ENCODE measurements at regions not wholly inside any gene's neighbourhood (a gene's known extent, or its start where the extent isn't known, plus 50 kb on each side); places are given as distances from the start of the nearest gene placed in this dataset.
"Not testable (repeated sequence)": the region's sequence is repeated elsewhere in the genome, so short reads cannot be mapped to it uniquely, and the experiment has no call there.

GRCh38 chr15:79492065-79492464 is 59.9 kb downstream of the MINAR1 start:
- Mint-ChIP-seq H3K36me3 (ENCODE audit: insufficient read depth) (no peaks in the 10 kb centered on the region), H3K4me1 (no peaks in the 10 kb centered on the region), H3K27ac (ENCODE audit: low read depth) (no peak overlapping the region), H3K27me3 (peaks cover 40% of the 10 kb centered on the region), H3K9me3 (no peaks in the 10 kb centered on the region), H3K4me3 (no peak overlapping the region)
- ATAC-seq (replicated peaks; ENCODE audit: extremely low read depth, poor library complexity, severe bottlenecking) = no peak
- DNase-seq (ENCODE audit: low spot score in 2 of 2) = no peak

DNA sequence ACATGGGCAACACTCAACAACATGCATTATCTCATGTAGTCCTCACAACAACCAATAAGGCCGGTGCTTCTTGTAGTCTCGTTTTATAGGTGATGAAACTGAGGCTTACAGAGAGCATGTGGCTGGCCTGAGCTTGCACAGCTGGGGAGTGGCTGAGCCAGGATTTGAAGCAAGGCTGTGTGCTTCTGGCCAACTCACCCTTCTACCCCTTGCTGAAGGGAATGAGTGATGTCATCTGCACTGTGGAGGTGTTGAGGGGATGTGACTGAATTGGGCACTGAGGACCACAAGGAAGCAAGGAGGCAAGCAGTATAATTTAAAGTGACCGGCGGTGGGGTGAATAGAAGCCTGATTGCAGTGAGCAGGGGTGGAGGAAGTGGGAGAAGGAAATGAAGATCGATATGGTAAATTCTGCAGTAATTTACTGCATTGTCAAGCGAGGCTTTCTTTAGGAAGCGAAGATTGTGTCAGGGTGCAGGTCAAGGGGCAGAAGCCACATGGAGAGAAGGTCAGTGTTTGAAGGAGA is 62.3 kb downstream of the MINAR1 start:
- Mint-ChIP-seq H3K4me3 (no peak overlapping the region), H3K36me3 (ENCODE audit: insufficient read depth) (no peaks in the 10 kb centered on the region), H3K4me1 (no peaks in the 10 kb centered on the region), H3K27ac (ENCODE audit: low read depth) (no peak overlapping the region), H3K9me3 (no peaks in the 10 kb centered on the region), H3K27me3 (peaks cover 45% of the 10 kb centered on the region)
- no peak for ATAC-seq (replicated peaks; ENCODE audit: extremely low read depth, poor library complexity, severe bottlenecking)
- DNase-seq (ENCODE audit: low spot score in 2 of 2) = no peak

DNA sequence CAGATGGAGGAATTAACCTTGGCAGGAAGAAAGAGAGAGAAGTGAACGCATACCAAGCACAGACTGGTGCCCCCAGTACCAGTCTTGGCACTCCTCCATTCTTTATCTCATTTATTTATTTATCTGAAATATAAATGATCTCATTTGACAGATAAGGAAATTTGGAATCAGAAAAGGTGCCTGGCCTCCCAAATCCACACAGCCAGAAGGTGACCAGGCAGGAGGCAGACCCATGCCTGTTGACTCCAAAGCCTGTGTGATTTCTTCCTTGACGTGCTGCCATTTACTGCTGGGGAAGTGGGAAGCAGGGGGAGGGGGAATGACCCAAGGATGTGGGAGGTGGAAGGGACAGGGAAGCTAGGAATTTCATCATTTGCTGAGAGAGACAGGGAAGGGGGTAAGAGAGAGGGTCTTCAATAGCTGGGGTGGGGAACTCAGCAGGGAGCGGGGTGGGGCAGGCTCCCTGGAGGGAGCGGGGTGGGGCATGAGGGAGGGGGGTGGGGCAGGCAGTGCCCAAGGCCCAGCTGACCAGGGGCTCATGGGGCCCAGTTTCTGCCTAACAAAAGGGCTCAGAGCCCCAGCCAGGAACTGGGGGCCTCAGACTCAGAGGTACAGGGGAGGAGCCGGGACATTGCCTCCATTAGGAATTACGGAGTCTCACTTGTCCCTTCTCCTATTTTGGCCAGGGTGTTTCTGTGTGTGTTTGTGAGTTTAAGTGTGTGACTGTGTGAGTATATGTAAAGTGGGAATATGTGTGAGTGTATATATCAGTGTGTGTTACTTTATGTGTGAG is 63.0 kb downstream of the MINAR1 start:
- H3K27me3 Mint-ChIP-seq = peaks cover 45% of the 10 kb centered on the region
- DNase-seq (ENCODE audit: low spot score in 2 of 2) = no peak
- no peak for ATAC-seq (replicated peaks; ENCODE audit: extremely low read depth, poor library complexity, severe bottlenecking)
- no peaks in the 10 kb centered on the region for H3K9me3 Mint-ChIP-seq
- H3K36me3 Mint-ChIP-seq (ENCODE audit: insufficient read depth) = no peaks in the 10 kb centered on the region
- no peaks in the 10 kb centered on the region for H3K4me1 Mint-ChIP-seq
- no peak overlapping the region for H3K27ac Mint-ChIP-seq (ENCODE audit: low read depth)
- H3K4me3 Mint-ChIP-seq = no peak overlapping the region

DNA sequence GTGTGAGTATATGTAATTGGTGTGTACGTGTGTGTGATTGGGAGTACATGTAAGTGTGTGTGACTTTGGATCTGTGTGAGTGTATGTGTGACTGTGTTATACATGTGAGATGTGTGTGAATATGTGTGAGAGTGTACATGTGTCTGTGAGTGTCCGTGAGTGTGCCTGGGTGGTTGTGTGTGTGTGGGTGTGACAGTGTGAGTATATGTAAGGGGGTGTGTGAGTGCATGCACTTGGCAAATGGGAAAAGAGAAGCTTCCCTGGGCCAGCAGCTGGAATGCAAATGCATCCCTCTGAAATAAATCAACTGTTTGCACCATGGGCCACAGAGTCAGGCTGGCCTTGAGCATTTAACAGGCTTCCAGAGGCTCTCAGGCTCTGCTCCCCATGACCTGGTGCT is 63.6 kb downstream of the MINAR1 start:
- no peaks in the 10 kb centered on the region for H3K36me3 Mint-ChIP-seq (ENCODE audit: insufficient read depth)
- DNase-seq (ENCODE audit: low spot score in 2 of 2) = no peak
- no peaks in the 10 kb centered on the region for H3K9me3 Mint-ChIP-seq
- no peaks in the 10 kb centered on the region for H3K4me1 Mint-ChIP-seq
- no peak overlapping the region for H3K27ac Mint-ChIP-seq (ENCODE audit: low read depth)
- no peak for ATAC-seq (replicated peaks; ENCODE audit: extremely low read depth, poor library complexity, severe bottlenecking)
- H3K4me3 Mint-ChIP-seq = no peak overlapping the region
- H3K27me3 Mint-ChIP-seq = peaks cover 45% of the 10 kb centered on the region

DNA sequence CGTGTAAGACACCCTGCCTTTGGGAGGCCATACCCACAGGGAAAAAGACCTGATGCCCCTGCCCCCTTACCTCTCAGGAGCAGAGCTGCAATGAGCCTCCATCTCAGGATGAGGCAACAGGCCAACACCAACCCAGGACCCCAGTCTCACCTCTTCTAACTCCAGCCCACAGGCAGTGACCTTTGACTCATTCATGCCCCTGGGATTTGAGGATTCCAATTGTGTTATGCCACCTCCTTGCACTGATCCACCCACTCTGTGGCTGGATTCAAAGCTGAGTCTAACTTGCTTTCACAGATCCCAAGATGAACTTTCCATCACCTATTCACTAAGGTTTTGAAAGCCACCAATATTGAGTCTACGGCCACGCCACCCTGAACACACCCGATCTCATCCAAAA is 64.7 kb downstream of the MINAR1 start:
- no peak overlapping the region for H3K27ac Mint-ChIP-seq (ENCODE audit: low read depth)
- no peaks in the 10 kb centered on the region for H3K4me1 Mint-ChIP-seq
- ATAC-seq (replicated peaks; ENCODE audit: extremely low read depth, poor library complexity, severe bottlenecking) (no peak), DNase-seq (ENCODE audit: low spot score in 2 of 2) (no peak)
- no peaks in the 10 kb centered on the region for H3K9me3 Mint-ChIP-seq
- no peak overlapping the region for H3K4me3 Mint-ChIP-seq
- no peaks in the 10 kb centered on the region for H3K36me3 Mint-ChIP-seq (ENCODE audit: insufficient read depth)
- H3K27me3 Mint-ChIP-seq = peaks cover 48% of the 10 kb centered on the region

- Mint-ChIP-seq H3K9me3 (no peaks in the 10 kb centered on the region), H3K4me1 (no peaks in the 10 kb centered on the region), H3K36me3 (ENCODE audit: insufficient read depth) (no peaks in the 10 kb centered on the region), H3K27ac (ENCODE audit: low read depth) (no peak overlapping the region), H3K4me3 (no peak overlapping the region), H3K27me3 (peaks cover 16% of the 10 kb centered on the region)
- no peak for DNase-seq (ENCODE audit: low spot score in 2 of 2)
- no peak for ATAC-seq (replicated peaks; ENCODE audit: extremely low read depth, poor library complexity, severe bottlenecking)
These were observed 69.0 kb downstream of the MINAR1 start for GRCh38 chr15:79501086-79501485.

DNA sequence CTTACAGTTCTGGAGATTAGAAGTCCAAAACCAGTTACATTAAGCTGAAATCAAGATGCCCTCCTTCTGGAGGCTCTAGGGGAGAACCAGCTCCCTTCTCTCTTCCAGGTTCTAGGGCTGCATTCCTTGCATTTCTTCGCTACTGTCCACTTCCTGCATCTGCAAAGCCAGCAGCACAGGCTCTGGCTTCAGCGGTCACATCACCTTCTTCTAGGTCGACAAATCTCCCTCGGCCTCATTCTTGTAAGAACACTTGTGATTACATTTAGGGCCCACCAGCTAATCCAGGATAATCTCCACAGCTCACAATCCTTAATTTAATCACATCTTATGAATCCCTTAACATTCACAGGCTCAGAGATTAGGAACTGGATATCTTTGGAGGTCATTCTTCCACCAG is 73.8 kb downstream of the MINAR1 start:
- Mint-ChIP-seq H3K27ac (ENCODE audit: low read depth) (no peak overlapping the region), H3K4me3 (no peak overlapping the region), H3K9me3 (no peaks in the 10 kb centered on the region), H3K27me3 (peaks cover 7% of the 10 kb centered on the region), H3K36me3 (ENCODE audit: insufficient read depth) (no peaks in the 10 kb centered on the region), H3K4me1 (no peaks in the 10 kb centered on the region)
- ATAC-seq (replicated peaks; ENCODE audit: extremely low read depth, poor library complexity, severe bottlenecking) = no peak
- no peak for DNase-seq (ENCODE audit: low spot score in 2 of 2)

DNA sequence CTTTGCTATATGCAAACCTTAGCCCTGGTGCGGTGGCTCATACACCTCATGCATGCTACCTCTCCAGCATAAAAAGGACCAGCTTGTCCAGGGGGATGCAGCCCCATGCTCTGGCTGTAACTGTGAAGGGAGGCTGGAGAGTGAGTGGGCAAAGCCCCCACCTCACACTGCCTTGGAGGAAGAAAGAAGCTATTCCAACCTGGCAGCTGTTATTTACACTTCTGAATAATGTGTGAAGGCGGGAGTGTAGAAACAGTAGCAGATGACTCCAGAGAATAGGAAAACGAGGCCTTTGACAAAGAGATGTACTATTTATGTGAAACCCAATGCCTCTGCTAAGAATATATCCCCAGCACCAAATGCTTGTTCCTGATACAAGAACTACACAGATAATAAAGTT is 80.7 kb downstream of the MINAR1 start:
- H3K27me3 Mint-ChIP-seq = peaks cover 15% of the 10 kb centered on the region
- ATAC-seq (replicated peaks; ENCODE audit: extremely low read depth, poor library complexity, severe bottlenecking); H3K36me3 Mint-ChIP-seq (ENCODE audit: insufficient read depth): not testable (repeated sequence)

GRCh38 chr15:79513417-79513816 is 81.3 kb downstream of the MINAR1 start:
- Mint-ChIP-seq H3K36me3 (ENCODE audit: insufficient read depth) (no peaks in the 10 kb centered on the region), H3K27me3 (peaks cover 20% of the 10 kb centered on the region), H3K4me1 (no peaks in the 10 kb centered on the region), H3K4me3 (no peak overlapping the region), H3K9me3 (no peaks in the 10 kb centered on the region), H3K27ac (ENCODE audit: low read depth) (no peak overlapping the region)
- DNase-seq (ENCODE audit: low spot score in 2 of 2) (no peak), ATAC-seq (replicated peaks; ENCODE audit: extremely low read depth, poor library complexity, severe bottlenecking) (no peak)

More for the DNA sequence above, 80.7 kb downstream of the MINAR1 start:
- not testable (repeated sequence) for DNase-seq (ENCODE audit: low spot score in 2 of 2); H3K27ac Mint-ChIP-seq (ENCODE audit: low read depth); H3K4me3 Mint-ChIP-seq; H3K9me3 Mint-ChIP-seq; H3K4me1 Mint-ChIP-seq

GRCh38 chr15:79513940-79514339 is 81.8 kb downstream of the MINAR1 start:
- ATAC-seq (replicated peaks; ENCODE audit: extremely low read depth, poor library complexity, severe bottlenecking) (no peak), DNase-seq (ENCODE audit: low spot score in 2 of 2) (no peak)
- Mint-ChIP-seq H3K4me3 (no peak overlapping the region), H3K36me3 (ENCODE audit: insufficient read depth) (no peaks in the 10 kb centered on the region), H3K4me1 (no peaks in the 10 kb centered on the region), H3K27me3 (peaks cover 26% of the 10 kb centered on the region), H3K9me3 (no peaks in the 10 kb centered on the region), H3K27ac (ENCODE audit: low read depth) (no peak overlapping the region)

GRCh38 chr15:79515300-79516027 is 83.3 kb downstream of the MINAR1 start:
- H3K36me3 Mint-ChIP-seq (ENCODE audit: insufficient read depth) = peaks cover under 1% of the 10 kb centered on the region
- peaks cover 41% of the 10 kb centered on the region for H3K27me3 Mint-ChIP-seq
- DNase-seq (ENCODE audit: low spot score in 2 of 2) = no peak
- no peak overlapping the region for H3K4me3 Mint-ChIP-seq
- H3K4me1 Mint-ChIP-seq = no peaks in the 10 kb centered on the region
- no peak overlapping the region for H3K27ac Mint-ChIP-seq (ENCODE audit: low read depth)
- H3K9me3 Mint-ChIP-seq = no peaks in the 10 kb centered on the region
- no peak for ATAC-seq (replicated peaks; ENCODE audit: extremely low read depth, poor library complexity, severe bottlenecking)

DNA sequence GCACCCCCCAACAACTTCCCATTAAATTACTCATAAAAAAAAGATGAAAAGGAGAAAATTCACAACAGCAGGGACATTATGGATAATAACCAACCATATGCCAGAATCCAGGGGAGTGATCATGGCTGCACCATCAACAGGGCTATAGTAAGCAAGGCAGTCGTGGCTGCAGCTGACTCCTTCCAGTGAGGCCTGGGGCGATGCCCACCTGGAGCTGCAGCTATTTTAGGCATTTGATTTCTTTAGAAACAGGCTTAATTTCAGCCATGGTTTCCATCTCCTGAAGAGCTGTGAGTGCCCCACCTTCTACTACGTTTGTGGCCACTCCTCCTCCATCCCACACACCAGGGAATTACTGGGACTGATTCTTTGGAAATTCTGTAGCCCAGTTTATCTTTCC is 84.0 kb downstream of the MINAR1 start:
- no peak overlapping the region for H3K27ac Mint-ChIP-seq (ENCODE audit: low read depth)
- H3K36me3 Mint-ChIP-seq (ENCODE audit: insufficient read depth) = peaks cover 3% of the 10 kb centered on the region
- ATAC-seq (replicated peaks; ENCODE audit: extremely low read depth, poor library complexity, severe bottlenecking) (no peak), DNase-seq (ENCODE audit: low spot score in 2 of 2) (no peak)
- no peaks in the 10 kb centered on the region for H3K4me1 Mint-ChIP-seq
- no peaks in the 10 kb centered on the region for H3K9me3 Mint-ChIP-seq
- H3K27me3 Mint-ChIP-seq = peaks cover 47% of the 10 kb centered on the region
- H3K4me3 Mint-ChIP-seq = no peak overlapping the region

DNA sequence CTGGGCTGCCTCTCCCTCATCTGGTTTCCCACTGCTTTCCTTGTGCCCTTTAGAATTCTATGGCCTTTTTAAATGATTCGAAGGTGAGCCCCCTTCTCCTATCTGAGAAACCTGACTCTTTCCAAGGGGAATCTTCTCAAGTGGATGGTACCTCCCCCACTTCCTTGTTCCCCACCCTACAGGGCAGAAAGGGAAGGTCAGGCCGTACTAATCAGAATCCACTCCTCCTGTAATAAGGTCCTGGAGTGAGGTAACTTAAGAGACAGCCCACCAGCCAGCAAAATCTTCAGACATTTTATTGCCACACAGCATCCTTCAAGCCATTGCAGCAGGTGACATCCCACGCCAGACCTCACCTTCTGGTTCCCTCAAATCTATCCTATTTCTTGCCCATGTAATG is 84.5 kb downstream of the MINAR1 start:
- Mint-ChIP-seq H3K27ac (ENCODE audit: low read depth) (no peak overlapping the region), H3K4me1 (no peaks in the 10 kb centered on the region), H3K36me3 (ENCODE audit: insufficient read depth) (peaks cover 3% of the 10 kb centered on the region), H3K27me3 (peaks cover 47% of the 10 kb centered on the region), H3K4me3 (no peak overlapping the region), H3K9me3 (no peaks in the 10 kb centered on the region)
- ATAC-seq (replicated peaks; ENCODE audit: extremely low read depth, poor library complexity, severe bottlenecking) (no peak), DNase-seq (ENCODE audit: low spot score in 2 of 2) (no peak)
